ENCODE measurements at regions not wholly inside any gene's neighbourhood (a gene's known extent, or its start where the extent isn't known, plus 50 kb on each side); places are given as distances from the start of the nearest gene placed in this dataset.

DNA sequence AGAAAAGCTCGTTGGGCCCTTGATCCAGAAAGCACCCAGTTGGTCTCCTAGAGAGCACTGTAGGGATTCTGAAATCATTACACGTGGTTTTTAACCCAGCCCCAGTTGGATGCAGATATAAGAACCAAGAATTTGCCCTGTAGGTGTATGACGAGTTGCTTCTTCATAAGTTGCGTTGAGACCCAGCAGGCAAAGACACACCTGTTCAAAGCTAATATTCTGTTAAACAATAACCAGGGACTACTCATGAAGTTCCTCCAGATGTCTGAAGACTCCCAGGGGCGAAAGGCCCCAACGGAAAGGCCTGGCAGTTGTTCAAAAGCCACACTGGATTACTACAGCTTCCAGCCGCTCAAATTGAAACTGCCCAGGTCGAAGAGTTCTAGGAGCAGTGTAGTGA, 88.6 kb upstream of the HNRNPU start:
- TF ChIP-seq CTCF (IDR thresholded peaks at IDR 0.05) (no peak), SIN3A (IDR thresholded peaks at IDR 0.05; ENCODE audit: borderline replicate concordance, insufficient read depth, low read depth, low read length) (no peak), TCF7L2 (IDR thresholded peaks at IDR 0.05; ENCODE audit: low read depth, low read length) (no peak), POLR2AphosphoS5 (IDR thresholded peaks at IDR 0.05; ENCODE audit: low read depth, low read length) (no peak)
- TF ChIP-seq, protein P1, sequence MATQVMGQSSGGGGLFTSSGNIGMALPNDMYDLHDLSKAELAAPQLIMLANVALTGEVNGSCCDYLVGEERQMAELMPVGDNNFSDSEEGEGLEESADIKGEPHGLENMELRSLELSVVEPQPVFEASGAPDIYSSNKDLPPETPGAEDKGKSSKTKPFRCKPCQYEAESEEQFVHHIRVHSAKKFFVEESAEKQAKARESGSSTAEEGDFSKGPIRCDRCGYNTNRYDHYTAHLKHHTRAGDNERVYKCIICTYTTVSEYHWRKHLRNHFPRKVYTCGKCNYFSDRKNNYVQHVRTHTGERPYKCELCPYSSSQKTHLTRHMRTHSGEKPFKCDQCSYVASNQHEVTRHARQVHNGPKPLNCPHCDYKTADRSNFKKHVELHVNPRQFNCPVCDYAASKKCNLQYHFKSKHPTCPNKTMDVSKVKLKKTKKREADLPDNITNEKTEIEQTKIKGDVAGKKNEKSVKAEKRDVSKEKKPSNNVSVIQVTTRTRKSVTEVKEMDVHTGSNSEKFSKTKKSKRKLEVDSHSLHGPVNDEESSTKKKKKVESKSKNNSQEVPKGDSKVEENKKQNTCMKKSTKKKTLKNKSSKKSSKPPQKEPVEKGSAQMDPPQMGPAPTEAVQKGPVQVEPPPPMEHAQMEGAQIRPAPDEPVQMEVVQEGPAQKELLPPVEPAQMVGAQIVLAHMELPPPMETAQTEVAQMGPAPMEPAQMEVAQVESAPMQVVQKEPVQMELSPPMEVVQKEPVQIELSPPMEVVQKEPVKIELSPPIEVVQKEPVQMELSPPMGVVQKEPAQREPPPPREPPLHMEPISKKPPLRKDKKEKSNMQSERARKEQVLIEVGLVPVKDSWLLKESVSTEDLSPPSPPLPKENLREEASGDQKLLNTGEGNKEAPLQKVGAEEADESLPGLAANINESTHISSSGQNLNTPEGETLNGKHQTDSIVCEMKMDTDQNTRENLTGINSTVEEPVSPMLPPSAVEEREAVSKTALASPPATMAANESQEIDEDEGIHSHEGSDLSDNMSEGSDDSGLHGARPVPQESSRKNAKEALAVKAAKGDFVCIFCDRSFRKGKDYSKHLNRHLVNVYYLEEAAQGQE (IDR thresholded peaks at IDR 0.05; ENCODE audit: insufficient read depth in 1 of 2, low read depth in 2 of 2, low read length in 1 of 2), result no peak
